ENCODE measurements at regions not wholly inside any gene's neighbourhood (a gene's known extent, or its start where the extent isn't known, plus 50 kb on each side); places are given as distances from the start of the nearest gene placed in this dataset.

GRCh38 chr1:34312359-34312758 is 135.7 kb downstream of the C1orf94 start:
- TF ChIP-seq CTCF (conservative IDR thresholded peaks at IDR 0.05; ENCODE audit: low read depth in 2 of 2): no peak
- no peak for TF ChIP-seq EZH2 (IDR thresholded peaks at IDR 0.05; ENCODE audit: low read depth, unreplicated experiment)
- TF ChIP-seq REST (IDR thresholded peaks at IDR 0.05; ENCODE audit: unreplicated experiment): no peak
- TF ChIP-seq POLR2AphosphoS5 (IDR thresholded peaks at IDR 0.05; ENCODE audit: low read depth): no peak
- TF ChIP-seq CREB1 (CRISPR knock-in tag; IDR thresholded peaks at IDR 0.05; ENCODE audit: low read depth): no peak
- no peak for TF ChIP-seq ETS1 (IDR thresholded peaks at IDR 0.05)
- no peak for TF ChIP-seq EZH2phosphoT487 (IDR thresholded peaks at IDR 0.05; ENCODE audit: unreplicated experiment)
- TF ChIP-seq NANOG (IDR thresholded peaks at IDR 0.05; ENCODE audit: borderline replicate concordance): no peak
- TF ChIP-seq JUNB (IDR thresholded peaks at IDR 0.05; ENCODE audit: unreplicated experiment): no peak
- no peak for TF ChIP-seq STAT1 (IDR thresholded peaks at IDR 0.05; ENCODE audit: unreplicated experiment)
- TF ChIP-seq ZNF114 (CRISPR knock-in tag; IDR thresholded peaks at IDR 0.05): no peak
- no peak for TF ChIP-seq ZNF331 (CRISPR knock-in tag; IDR thresholded peaks at IDR 0.05; ENCODE audit: low read depth)

All from GM23338 (cell line).